EL (cell line): ENCODE measurements at regions not wholly inside any gene's neighbourhood (a gene's known extent, or its start where the extent isn't known, plus 50 kb on each side); places are given as distances from the start of the nearest gene placed in this dataset.
"Not testable (repeated sequence)": the region's sequence is repeated elsewhere in the genome, so short reads cannot be mapped to it uniquely, and the experiment has no call there.

Source experiments
- DNase-seq: peaks from one replicate; pipeline ENCODE4 v3.0.0-alpha.2; 2016

- no peak for DNase-seq
Observed at GRCh38 chrX:116863029-116863428, 400.3 kb upstream of the CT83 start.

- DNase-seq = no peak
Observed at GRCh38 chrX:116862340-116862739, 399.6 kb upstream of the CT83 start.

- DNase-seq = no peak
Observed at GRCh38 chrX:116841290-116841689, 378.5 kb upstream of the CT83 start.

GRCh38 chrX:116827063-116827462 is 364.3 kb upstream of the CT83 start:
- no peak for DNase-seq

GRCh38 chrX:116824785-116825184 is 362.0 kb upstream of the CT83 start:
- no peak for DNase-seq

GRCh38 chrX:116823677-116824076 is 360.9 kb upstream of the CT83 start:
- DNase-seq = no peak

- no peak for DNase-seq
Observed at GRCh38 chrX:116806288-116806802, 343.6 kb upstream of the CT83 start.

- no peak for DNase-seq
Observed at GRCh38 chrX:116801943-116802342, 339.2 kb upstream of the CT83 start.

- DNase-seq = no peak
Observed at GRCh38 chrX:116781926-116782325, 319.1 kb upstream of the CT83 start.

- no peak for DNase-seq
Observed at GRCh38 chrX:116757491-116757890, 294.7 kb upstream of the CT83 start.

GRCh38 chrX:116756958-116757357 is 294.2 kb upstream of the CT83 start:
- DNase-seq = no peak

- peak; percentile 1 for DNase-seq
Observed at GRCh38 chrX:116749943-116750342, 287.2 kb upstream of the CT83 start.

- DNase-seq = no peak
Observed at GRCh38 chrX:116732214-116732613, 269.4 kb upstream of the CT83 start.

GRCh38 chrX:116726806-116727205 is 264.0 kb upstream of the CT83 start:
- DNase-seq = no peak

GRCh38 chrX:116694046-116694445 is 231.3 kb upstream of the CT83 start:
- DNase-seq = no peak

- not testable (repeated sequence) for DNase-seq
Observed at GRCh38 chrX:116679544-116679943, 216.8 kb upstream of the CT83 start.

GRCh38 chrX:116667346-116668134 is 204.8 kb upstream of the CT83 start:
- DNase-seq = no peak

GRCh38 chrX:116657071-116657470 is 194.3 kb upstream of the CT83 start:
- no peak for DNase-seq

GRCh38 chrX:116628464-116628863 is 165.7 kb upstream of the CT83 start:
- no peak for DNase-seq

- DNase-seq = no peak
Observed at GRCh38 chrX:116618546-116618945, 155.8 kb upstream of the CT83 start.

GRCh38 chrX:116607776-116608175 is 145.0 kb upstream of the CT83 start:
- no peak for DNase-seq

GRCh38 chrX:116605576-116605975 is 142.8 kb upstream of the CT83 start:
- no peak for DNase-seq

GRCh38 chrX:116596010-116596409 is 133.2 kb upstream of the CT83 start:
- no peak for DNase-seq
